H9 (cell line): ENCODE measurements at regions not wholly inside any gene's neighbourhood (a gene's known extent, or its start where the extent isn't known, plus 50 kb on each side); places are given as distances from the start of the nearest gene placed in this dataset.

Experiments used
- DNase-seq: peaks from one replicate; pipeline ENCODE4 v3.0.0-alpha.2; 2017
- H2AFZ ChIP-seq: one replicate; pipeline ENCODE4 v1.6.1; 2013; ENCODE audit warnings: mild to moderate bottlenecking, low read length, control low read depth, moderate library complexity
- H2AK5ac ChIP-seq: 2 replicates; pipeline ENCODE4 v1.6.1; 2013; ENCODE audit warnings: low read length, control low read depth, mixed read lengths; ENCODE audit not compliant: insufficient read length
- H2BK120ac ChIP-seq: one replicate; pipeline ENCODE4 v1.6.1; 2013; ENCODE audit warnings: low read depth, mild to moderate bottlenecking, low read length, control low read depth, inconsistent platforms; ENCODE audit not compliant: poor library complexity, severe bottlenecking
- H2BK12ac ChIP-seq: 2 replicates; pipeline ENCODE4 v1.6.1; 2013; ENCODE audit warnings: low read length, control low read depth, mixed read lengths, low read depth; ENCODE audit not compliant: insufficient read length
- H2BK15ac ChIP-seq: 2 replicates; pipeline ENCODE4 v1.6.1; 2013; ENCODE audit warnings: low read depth, low read length, control low read depth
- H2BK20ac ChIP-seq: one replicate; pipeline ENCODE4 v1.6.1; 2013; ENCODE audit warnings: low read depth, mild to moderate bottlenecking, low read length, control low read depth, inconsistent platforms; ENCODE audit not compliant: poor library complexity, severe bottlenecking
- H2BK5ac ChIP-seq: 2 replicates; pipeline ENCODE4 v1.6.1; 2013; ENCODE audit warnings: low read length, control low read depth, mixed read lengths; ENCODE audit not compliant: insufficient read length
- H3K14ac ChIP-seq: 2 replicates; pipeline ENCODE4 v1.6.1; 2013; ENCODE audit warnings: low read length, control low read depth; ENCODE audit not compliant: insufficient read depth
- H3K18ac ChIP-seq: 2 replicates; pipeline ENCODE4 v1.6.1; 2013; ENCODE audit warnings: low read depth, mild to moderate bottlenecking, mixed read lengths, low read length, control low read depth; ENCODE audit not compliant: insufficient read length
- H3K23ac ChIP-seq: 2 replicates; pipeline ENCODE4 v1.6.1; 2013; ENCODE audit warnings: low read length, control low read depth, mixed read lengths, low read depth; ENCODE audit not compliant: insufficient read length
- H3K23me2 ChIP-seq: 2 replicates; pipeline ENCODE4 v1.6.1; 2013; ENCODE audit warnings: low read depth, mild to moderate bottlenecking, mixed read lengths, low read length, control low read depth; ENCODE audit not compliant: insufficient read length, poor library complexity, severe bottlenecking
- H3K27ac ChIP-seq: 2 replicates; pipeline ENCODE4 v1.5.1; 2013; ENCODE audit warnings: low read length, control low read depth, mixed read lengths, low read depth; ENCODE audit not compliant: insufficient read length
- H3K27me3 ChIP-seq: 2 replicates; pipeline ENCODE4 v1.6.1; 2013; ENCODE audit warnings: low read length, control low read depth, inconsistent platforms; ENCODE audit not compliant: insufficient read depth
- H3K4ac ChIP-seq: 2 replicates; pipeline ENCODE4 v1.6.1; 2013; ENCODE audit warnings: low read depth, mild to moderate bottlenecking, control low read depth, inconsistent platforms, low read length, moderate library complexity
- H3K4me1 ChIP-seq: 2 replicates; pipeline ENCODE4 v1.6.1; 2013; ENCODE audit warnings: low read length, control low read depth, inconsistent platforms; ENCODE audit not compliant: insufficient read depth
- H3K4me2 ChIP-seq: 2 replicates; pipeline ENCODE4 v1.6.1; 2013; ENCODE audit warnings: low read length, control low read depth, mixed read lengths; ENCODE audit not compliant: insufficient read length, insufficient read depth
- H3K56ac ChIP-seq: 2 replicates; pipeline ENCODE4 v1.6.1; 2013; ENCODE audit warnings: low read depth, mild to moderate bottlenecking, mixed read lengths, low read length, control low read depth; ENCODE audit not compliant: insufficient read length
- H3K79me1 ChIP-seq: 2 replicates; pipeline ENCODE4 v1.6.1; 2013; ENCODE audit warnings: low read depth, mild to moderate bottlenecking, moderate library complexity, low read length, control low read depth, inconsistent platforms; ENCODE audit not compliant: insufficient read depth, poor library complexity, severe bottlenecking
- H3K79me2 ChIP-seq: 2 replicates; pipeline ENCODE4 v1.6.1; 2013; ENCODE audit warnings: low read length, control low read depth, inconsistent platforms; ENCODE audit not compliant: insufficient read depth
- H3K9ac ChIP-seq: 2 replicates; pipeline ENCODE4 v1.6.1; 2013; ENCODE audit warnings: low read length, control low read depth, mixed read lengths; ENCODE audit not compliant: insufficient read length; ENCODE audit errors: extremely low read depth
- H3K9me3 ChIP-seq: one replicate; pipeline ENCODE4 v1.6.1; 2013; ENCODE audit warnings: low read depth, low read length, inconsistent platforms; ENCODE audit not compliant: control insufficient read depth
- H3T11ph ChIP-seq: one replicate; pipeline ENCODE4 v1.6.1; 2013; ENCODE audit warnings: mild to moderate bottlenecking, low read length, control low read depth, inconsistent platforms
- H4K20me1 ChIP-seq: one replicate; pipeline ENCODE4 v1.6.1; 2013; ENCODE audit not compliant: control insufficient read depth, insufficient read length, insufficient read depth
- H4K5ac ChIP-seq: 2 replicates; pipeline ENCODE4 v1.6.1; 2013; ENCODE audit warnings: low read depth, mild to moderate bottlenecking, mixed read lengths, low read length, control low read depth; ENCODE audit not compliant: insufficient read length
- H4K8ac ChIP-seq: replicated peaks from 2 replicates; pipeline ENCODE4 v1.6.1; 2013; ENCODE audit warnings: low read length, control low read depth, mixed read lengths, low read depth; ENCODE audit not compliant: insufficient read length
- H4K91ac ChIP-seq: 2 replicates; pipeline ENCODE4 v1.6.1; 2013; ENCODE audit warnings: low read depth, mild to moderate bottlenecking, moderate library complexity, mixed read lengths, low read length, control low read depth; ENCODE audit not compliant: insufficient read length
- H3K27ac Mint-ChIP-seq, 3 experiments: 2 replicates in 2 of 3; 3 replicates in 1 of 3; pipeline ENCODE4 v1.8.0; 2020 to 2021; ENCODE audit warnings: mixed read lengths in 3 of 3, mild to moderate bottlenecking in 1 of 3, moderate library complexity in 1 of 3
- H3K27me3 Mint-ChIP-seq: 2 replicates; pipeline ENCODE4 v1.8.0; 2021; ENCODE audit warnings: low read depth, mild to moderate bottlenecking, moderate library complexity, mixed read lengths
- H3K36me3 Mint-ChIP-seq, 3 experiments: 2 replicates in 2 of 3; 3 replicates in 1 of 3; pipeline ENCODE4 v1.8.0; 2020 to 2021; ENCODE audit warnings: low read depth in 3 of 3, mixed read lengths in 3 of 3; ENCODE audit not compliant: insufficient read depth in 1 of 3
- H3K4me1 Mint-ChIP-seq, 2 experiments: 2 replicates each; pipeline ENCODE4 v1.8.0; 2020; ENCODE audit warnings: mixed read lengths in 2 of 2
- H3K4me3 Mint-ChIP-seq, 2 experiments: 2 replicates in 1 of 2; 3 replicates in 1 of 2; pipeline ENCODE4 v1.8.0; 2020 to 2021; ENCODE audit warnings: mild to moderate bottlenecking in 2 of 2, mixed read lengths in 2 of 2, moderate library complexity in 1 of 2
- H3K9me3 Mint-ChIP-seq, 2 experiments: 2 replicates in 1 of 2; 3 replicates in 1 of 2; pipeline ENCODE4 v1.8.0; 2020; ENCODE audit warnings: mild to moderate bottlenecking in 2 of 2, mixed read lengths in 2 of 2, moderate library complexity in 1 of 2
- CTCF ChIP-seq: fragments of 200-600 bp; sonication (generic); conservative IDR thresholded peaks from 3 replicates; pipeline ENCODE4 v1.8.0; 2021; ENCODE audit warnings: antibody characterized with exemption, mild to moderate bottlenecking
- WGBS: extraction: QIAGEN DNeasy Blood & Tissue Kit; methylation state at CpG from one replicate; pipeline ENCODE4 v1.1.7; 2013; ENCODE audit warnings: missing lambda C conversion rate, low lambda C conversion rate, mixed read lengths; ENCODE audit not compliant: insufficient read length; ENCODE audit errors: extremely low coverage; 5-methylcytosine and 5-hydroxymethylcytosine counted together

DNA sequence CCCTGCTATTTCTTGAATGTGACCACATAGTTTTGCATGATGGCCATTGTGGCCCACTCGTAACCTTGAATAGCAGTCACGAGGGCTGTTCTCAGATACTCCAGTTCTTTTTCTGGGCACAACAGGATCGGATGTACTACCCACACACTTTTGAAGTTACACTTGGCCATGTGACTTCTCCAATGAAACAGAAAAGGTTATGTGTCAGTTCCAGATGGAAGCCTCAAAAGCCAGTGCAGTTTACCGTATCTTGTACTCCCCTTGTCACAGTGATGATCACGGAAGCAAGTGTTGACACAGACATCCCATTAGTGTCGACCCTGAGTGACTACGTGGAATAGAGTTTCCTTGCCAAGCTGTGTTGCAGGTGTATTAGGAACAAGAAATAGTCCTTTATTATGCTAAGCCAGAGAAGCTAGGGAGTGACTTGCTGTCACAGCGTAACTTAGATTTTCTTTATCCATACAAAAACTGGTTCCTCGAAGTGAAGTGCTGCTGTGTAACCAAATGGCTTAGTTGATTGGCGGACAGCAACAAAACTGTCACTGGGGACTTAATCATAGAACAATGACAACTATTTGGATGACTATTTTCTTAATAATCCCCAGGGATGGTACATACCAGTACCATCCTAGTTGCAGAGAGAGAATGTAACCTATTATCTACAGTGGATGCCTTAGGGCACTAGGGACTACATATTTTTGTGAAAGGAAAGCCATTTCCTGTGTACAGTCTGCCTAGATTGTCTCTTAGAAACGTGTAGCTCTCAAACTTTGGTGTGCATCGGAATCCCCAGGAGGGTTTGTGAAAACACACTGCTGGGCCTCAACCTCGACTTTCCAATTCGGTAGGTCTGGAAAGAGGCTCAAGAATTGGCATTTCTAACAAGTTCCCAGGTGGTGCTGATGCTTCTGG is 90.1 kb upstream of the DMRT1 start:
- Histone ChIP-seq H3K79me1 (no peaks in the 10 kb centered on the region), H3K18ac (no peak overlapping the region), H4K20me1 (no peaks in the 10 kb centered on the region), H4K91ac (no peak overlapping the region), H3K9ac (no peak overlapping the region), H2AK5ac (no peak overlapping the region), H3K23ac (no peak overlapping the region), H4K5ac (no peak overlapping the region), H2BK20ac (no peak overlapping the region), H3T11ph (no peak overlapping the region), H2BK12ac (no peak overlapping the region), H3K27ac (no peak overlapping the region), H3K56ac (no peak overlapping the region), H3K4ac (no peak overlapping the region), H3K79me2 (no peaks in the 10 kb centered on the region), H3K4me2 (no peak overlapping the region), H2BK5ac (no peak overlapping the region), H4K8ac (no peak overlapping the region), H2BK120ac (no peak overlapping the region), H3K14ac (no peak overlapping the region), H3K9me3 (no peaks in the 10 kb centered on the region), H3K4me1 (no peaks in the 10 kb centered on the region), H3K23me2 (no peaks in the 10 kb centered on the region), H2AFZ (no peak overlapping the region), H2BK15ac (no peak overlapping the region), H3K27me3 (no peaks in the 10 kb centered on the region)
- TF ChIP-seq CTCF, result no peak
- Mint-ChIP-seq H3K4me3 (no peak overlapping the region), H3K4me1 (peaks cover 16 to 20% of the 10 kb centered on the region in 2 experiments), H3K27ac (no peak overlapping the region; a peak in 1 of 7 replicates), H3K9me3 (no peaks in the 10 kb centered on the region), H3K36me3 (peaks cover 0 to 3% (median 0%) of the 10 kb centered on the region in 3 experiments; a peak in 1 of 7 replicates), H3K27me3 (no peaks in the 10 kb centered on the region)
- WGBS, result no CpG with 5 or more reads among the region's 14 CpGs
- DNase-seq, result no peak
